Esophagus muscularis mucosa (tissue), 4 donors: ENCODE measurements at regions not wholly inside any gene's neighbourhood (a gene's known extent, or its start where the extent isn't known, plus 50 kb on each side); places are given as distances from the start of the nearest gene placed in this dataset.

ENCODE experiments used
- CTCF ChIP-seq, 3 experiments: fragments of 200-600 bp in 2 of 3; fragments of 450-650 bp in 1 of 3; sonication (generic) in 2 of 3; IDR thresholded peaks; one replicate each; pipeline ENCODE4 v1.5.1; 2017 to 2019; ENCODE audit warnings: antibody characterized with exemption in 3 of 3, mild to moderate bottlenecking in 2 of 3, moderate library complexity in 1 of 3
- EP300 ChIP-seq: sonication (generic); formaldehyde crosslinking; IDR thresholded peaks from one replicate; pipeline ENCODE4 v1.6.1; 2017; ENCODE audit warnings: antibody characterized with exemption
- POLR2A ChIP-seq: fragments of 450-650 bp; IDR thresholded peaks from one replicate; pipeline ENCODE4 v1.6.1; 2017; ENCODE audit warnings: antibody characterized with exemption, moderate library complexity, mild to moderate bottlenecking, low read depth
- POLR2AphosphoS5 ChIP-seq, 2 donors: sonication (generic); formaldehyde crosslinking; IDR thresholded peaks; one replicate each; pipeline ENCODE4 v1.6.1; 2017; ENCODE audit warnings: antibody characterized with exemption in 2 of 2

DNA sequence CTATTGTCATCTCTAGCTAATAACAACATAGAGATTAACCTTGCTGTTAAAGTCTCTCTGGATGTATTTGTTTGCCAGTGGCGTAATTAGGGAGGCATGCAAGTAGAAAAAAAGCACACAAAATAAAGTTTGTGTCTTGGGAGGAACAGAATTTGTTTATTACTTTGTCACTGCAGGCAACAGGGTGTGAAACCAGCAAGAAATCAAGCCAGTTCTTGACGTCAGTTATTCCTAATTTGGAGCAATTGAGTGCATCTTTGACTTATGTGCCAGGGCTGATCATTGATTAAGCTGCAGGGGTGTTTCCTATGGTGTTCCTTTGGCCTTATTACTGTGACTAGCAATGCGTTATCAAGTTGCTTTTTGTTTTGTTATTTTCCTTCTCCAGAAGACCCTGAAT lies 751.0 kb downstream of the KCNA4 start:
- TF ChIP-seq POLR2AphosphoS5 (IDR thresholded peaks at IDR 0.05) (no peak), CTCF (IDR thresholded peaks at IDR 0.05) (no peak), EP300 (no peak), POLR2A (no peak)
